Right ventricle myocardium superior (tissue), 1 donor: ENCODE measurements at regions not wholly inside any gene's neighbourhood (a gene's known extent, or its start where the extent isn't known, plus 50 kb on each side); places are given as distances from the start of the nearest gene placed in this dataset.

Experiments used
- ATAC-seq: fragments of 200-7000 bp; cut with Tn5 transposase; one replicate; pipeline ENCODE4 v1.9.1; 2020; ENCODE audit warnings: mild to moderate bottlenecking; ENCODE audit not compliant: poor library complexity
- DNase-seq: peaks from one replicate; pipeline ENCODE4 v3.0.0-alpha.2; 2020
- intact Hi-C: fragments of 100-400 bp; cut with DNase I; formaldehyde crosslinking; loops from one replicate; pipeline ENCODE4 v1.11.2; 2022
- donor health status: DM: no; HTN: yes; CAD: no; lungs with severe emphysema.

- intact Hi-C loops = no loop called here
These were observed 312.7 kb upstream of the CWC22 start for GRCh38 chr2:180319586-180320405.

DNA sequence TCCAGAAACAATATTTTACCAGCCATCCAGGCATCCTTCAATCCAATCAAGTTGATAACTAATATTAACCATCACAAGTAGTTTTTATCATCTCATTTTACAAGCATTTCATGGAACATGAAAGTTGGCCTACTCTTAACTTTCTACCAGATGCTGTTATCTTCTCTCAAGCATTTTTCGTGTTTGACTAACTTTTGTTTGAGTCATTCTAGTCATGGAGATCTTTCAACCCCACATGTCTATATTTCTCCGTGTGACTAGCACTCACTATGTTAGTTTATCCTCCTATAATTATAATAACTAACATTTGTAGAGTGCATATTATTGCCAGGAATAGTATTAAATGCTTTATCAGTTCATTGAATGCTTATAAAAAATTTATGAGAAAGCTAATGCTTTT is 307.0 kb upstream of the CWC22 start:
- DNase-seq (no peak), ATAC-seq (no peak)
- intact Hi-C loops = no loop called here

More at GRCh38 chr2:180319586-180320405, 312.7 kb upstream of the CWC22 start:
- DNase-seq = no peak
- no peak for ATAC-seq

GRCh38 chr2:180312542-180312941 is 305.4 kb upstream of the CWC22 start:
- ATAC-seq (no peak), DNase-seq (no peak)
- intact Hi-C loops = no loop called here

- intact Hi-C loops = no loop called here
- no peak for DNase-seq
- ATAC-seq = no peak
These were observed 300.0 kb upstream of the CWC22 start for GRCh38 chr2:180307096-180307495.

DNA sequence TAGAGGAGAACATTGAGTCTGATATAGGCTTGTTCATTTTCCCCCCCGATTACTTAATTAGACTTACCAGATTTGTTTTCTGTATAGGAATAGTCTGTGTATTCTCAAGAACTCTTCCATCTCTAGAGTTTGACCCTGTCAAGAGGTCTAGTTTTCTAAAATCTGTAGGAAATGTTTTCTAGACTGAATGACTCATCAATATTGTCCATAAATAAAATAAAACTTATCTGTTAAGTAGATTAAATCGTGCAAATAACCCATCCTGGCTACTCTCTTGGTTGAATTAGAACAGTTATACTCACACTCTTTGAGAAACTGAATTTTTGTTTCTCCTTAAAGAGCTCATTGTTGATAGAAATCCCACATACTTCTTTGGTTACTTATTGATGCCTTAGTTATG is 299.2 kb upstream of the CWC22 start:
- no peak for ATAC-seq
- intact Hi-C loops = no loop called here

DNA sequence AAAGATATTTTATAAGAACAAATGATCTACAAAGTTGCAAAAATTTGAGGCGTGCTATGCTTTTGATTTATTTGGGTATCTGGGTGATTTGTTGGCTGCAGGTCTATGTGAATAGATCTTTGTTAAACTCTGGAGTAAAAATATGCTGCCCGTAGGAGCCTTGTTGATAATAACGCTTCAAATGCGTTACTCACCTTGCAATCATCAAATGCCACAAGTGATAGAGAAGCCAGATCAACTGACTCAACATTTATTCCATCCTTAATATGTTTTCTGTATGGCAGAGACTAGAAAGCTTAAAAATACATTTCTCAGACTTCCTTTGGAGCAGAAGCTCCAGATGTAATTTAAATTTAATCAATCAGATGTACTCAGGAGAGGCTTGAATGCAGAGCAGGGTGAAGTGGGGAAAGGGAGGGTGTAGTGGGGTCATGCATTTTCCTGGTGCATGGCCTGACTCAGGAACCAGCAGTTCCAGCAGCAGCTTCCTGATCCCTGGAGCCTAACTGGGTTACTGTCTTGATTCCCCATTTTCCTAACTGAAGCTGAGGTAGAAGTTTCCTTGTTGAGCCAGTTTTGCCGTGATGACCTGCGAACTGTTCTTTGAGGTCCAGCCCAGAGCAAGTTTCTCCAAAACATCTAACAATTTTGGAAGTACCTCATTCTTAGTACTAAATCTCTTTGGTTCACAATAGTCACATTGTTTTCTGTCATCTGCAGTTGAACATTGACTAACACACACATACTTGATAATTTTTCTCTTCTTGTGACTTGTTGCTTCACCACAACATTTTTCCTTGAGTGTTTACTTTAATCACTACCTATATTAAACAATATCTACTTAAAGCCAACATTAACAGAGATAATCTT is 284.7 kb upstream of the CWC22 start:
- no peak for ATAC-seq
- DNase-seq = no peak
- intact Hi-C loops = no loop called here

More for the DNA sequence above, 299.2 kb upstream of the CWC22 start:
- no peak for DNase-seq

- intact Hi-C loops = no loop called here
- DNase-seq (no peak), ATAC-seq (no peak)
These were observed 284.0 kb upstream of the CWC22 start for GRCh38 chr2:180291060-180291459.

DNA sequence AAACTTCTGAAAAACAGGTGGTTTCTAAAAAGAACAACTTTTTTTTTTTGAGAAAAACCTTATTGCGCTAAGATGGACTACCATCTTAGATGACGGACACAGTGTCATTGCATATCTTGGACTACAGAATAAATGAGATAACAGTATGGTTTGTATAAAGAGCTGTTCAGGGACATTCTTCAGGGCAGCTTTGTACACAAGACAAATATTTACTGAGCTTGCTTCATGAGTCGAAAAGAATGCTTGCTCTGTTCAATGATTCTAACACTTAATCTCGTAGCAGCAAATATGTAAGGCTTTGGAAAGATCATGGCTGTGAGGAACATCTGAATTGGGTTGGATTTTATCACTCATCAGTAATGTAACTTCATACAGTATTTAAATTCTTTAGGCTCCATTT is 282.5 kb upstream of the CWC22 start:
- DNase-seq = no peak
- no peak for ATAC-seq
- intact Hi-C loops = no loop called here

- ATAC-seq (no peak), DNase-seq (no peak)
- intact Hi-C loops = no loop called here
These were observed 272.5 kb upstream of the CWC22 start for GRCh38 chr2:180279581-180279980.

DNA sequence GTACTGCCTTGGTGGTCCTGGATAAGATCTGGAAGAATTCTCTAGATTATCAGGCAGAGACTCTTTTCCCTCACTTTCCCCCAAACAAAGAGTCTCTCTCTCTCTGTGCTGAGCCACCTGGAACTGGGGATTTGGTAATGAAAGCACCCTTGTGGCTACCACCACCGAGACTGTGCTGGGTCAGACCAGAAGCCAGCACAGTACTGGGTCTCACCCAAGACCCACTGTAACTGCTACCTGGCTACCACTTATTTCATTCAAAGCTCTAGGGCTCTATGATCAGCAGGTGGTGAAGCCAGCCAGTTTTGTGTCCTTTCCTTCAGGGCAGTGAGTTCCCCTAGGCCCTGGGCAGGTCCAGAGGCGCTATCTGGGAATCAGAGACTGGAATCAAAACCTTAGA is 269.6 kb upstream of the CWC22 start:
- intact Hi-C loops = no loop called here
- DNase-seq (no peak), ATAC-seq (no peak)

DNA sequence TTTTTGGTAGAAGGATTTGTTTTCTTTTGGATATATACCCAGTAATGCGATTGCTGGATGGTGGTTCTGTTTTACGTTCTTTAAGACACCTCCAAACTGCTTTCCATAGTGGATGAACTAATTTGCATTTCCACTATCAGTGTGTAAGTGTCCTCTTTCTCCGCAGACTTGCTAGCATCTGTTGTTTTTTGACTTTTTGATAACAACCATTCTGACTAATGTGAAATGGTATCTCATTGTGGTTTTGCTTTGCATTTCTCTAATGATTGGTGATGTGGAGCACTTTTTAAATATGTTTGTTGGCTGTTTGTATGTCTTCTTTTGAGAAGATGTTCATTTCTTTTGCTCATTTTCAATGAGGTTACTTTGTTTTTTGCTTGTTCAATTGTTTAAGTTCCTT is 260.9 kb upstream of the CWC22 start:
- DNase-seq (no peak), ATAC-seq (no peak)
- intact Hi-C loops = no loop called here

DNA sequence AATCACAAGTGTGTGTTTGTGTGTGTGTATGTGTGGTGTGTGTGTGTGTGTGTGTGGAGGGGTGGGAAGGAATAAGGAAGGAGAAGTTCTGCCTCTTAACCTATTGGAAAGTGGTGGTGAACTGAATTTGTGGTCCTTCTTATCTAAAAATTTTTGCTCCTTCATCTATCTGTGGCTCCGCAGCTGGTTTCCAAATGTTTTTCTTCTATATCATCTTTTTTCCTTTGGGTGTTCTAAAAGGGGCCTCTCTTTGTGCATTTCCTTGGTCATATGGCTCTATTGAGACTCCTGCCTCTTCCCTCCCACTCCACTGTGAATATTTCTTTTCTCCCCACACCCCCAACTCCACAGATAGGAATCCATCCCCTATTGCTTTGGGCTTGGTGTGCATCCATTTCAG is 254.9 kb upstream of the CWC22 start:
- intact Hi-C loops = no loop called here
- ATAC-seq = no peak
- DNase-seq = no peak

DNA sequence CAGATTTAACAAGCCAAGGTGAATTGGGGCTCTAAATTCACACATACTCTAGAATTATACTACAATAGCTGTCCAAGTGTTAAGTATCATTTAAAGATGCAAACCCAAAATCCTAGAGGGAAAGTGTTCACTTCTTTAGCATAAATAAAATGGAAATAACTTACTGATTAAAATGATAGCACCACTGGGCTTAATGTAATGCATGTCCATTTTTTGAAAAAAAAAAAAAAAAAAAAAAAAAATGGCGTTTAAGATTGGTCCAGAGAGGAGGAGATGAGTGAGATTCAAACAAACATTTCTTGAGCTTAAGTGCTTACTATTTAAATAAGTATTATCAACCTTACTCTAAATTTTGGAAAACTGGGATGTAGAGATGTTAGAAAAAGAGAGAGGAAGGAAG is 251.5 kb upstream of the CWC22 start:
- intact Hi-C loops = no loop called here
- ATAC-seq (no peak), DNase-seq (no peak)

DNA sequence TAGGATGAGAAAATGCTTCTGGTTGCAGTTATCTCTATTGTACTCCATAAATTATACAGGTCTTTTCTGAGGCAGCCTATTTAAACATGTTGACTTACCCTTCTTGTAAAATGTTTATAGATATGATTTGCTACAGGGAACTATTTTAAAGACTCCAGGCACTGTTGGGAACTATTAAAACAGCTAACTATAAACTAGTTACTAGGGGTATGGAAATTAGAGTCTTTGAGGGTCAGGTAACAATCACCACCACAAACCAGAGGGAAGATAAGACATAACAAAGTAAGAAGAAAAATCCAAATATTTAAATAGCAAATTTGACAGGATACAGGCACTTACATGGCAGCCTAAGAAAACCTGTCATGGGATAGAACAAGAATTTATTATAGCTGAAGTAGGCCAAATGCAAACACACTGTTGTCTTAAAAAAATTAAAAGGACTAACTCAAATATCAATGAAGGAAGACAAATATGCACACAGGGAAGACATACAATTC is 251.0 kb upstream of the CWC22 start:
- ATAC-seq = no peak
- intact Hi-C loops = no loop called here
- DNase-seq = no peak

DNA sequence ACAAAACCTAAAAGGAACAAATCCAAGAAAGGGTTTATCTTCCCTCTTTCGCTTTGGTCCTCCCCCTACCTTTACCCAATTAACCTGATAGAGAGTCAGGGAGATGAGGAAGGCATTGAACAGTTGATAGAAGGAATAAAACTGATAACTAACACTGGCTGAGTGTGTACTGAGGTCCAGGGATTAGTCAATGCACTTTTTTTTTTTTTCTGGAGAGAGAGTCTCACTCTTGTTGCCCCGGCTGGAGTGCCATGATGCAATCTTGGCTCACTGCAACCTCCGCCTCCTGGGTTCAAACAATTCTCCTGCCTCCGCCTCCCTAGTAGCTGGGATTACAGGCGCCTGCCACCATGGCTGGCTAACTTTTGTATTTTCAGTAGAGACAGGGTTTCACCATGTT is 250.2 kb upstream of the CWC22 start:
- intact Hi-C loops = no loop called here
- DNase-seq (no peak), ATAC-seq (no peak)

DNA sequence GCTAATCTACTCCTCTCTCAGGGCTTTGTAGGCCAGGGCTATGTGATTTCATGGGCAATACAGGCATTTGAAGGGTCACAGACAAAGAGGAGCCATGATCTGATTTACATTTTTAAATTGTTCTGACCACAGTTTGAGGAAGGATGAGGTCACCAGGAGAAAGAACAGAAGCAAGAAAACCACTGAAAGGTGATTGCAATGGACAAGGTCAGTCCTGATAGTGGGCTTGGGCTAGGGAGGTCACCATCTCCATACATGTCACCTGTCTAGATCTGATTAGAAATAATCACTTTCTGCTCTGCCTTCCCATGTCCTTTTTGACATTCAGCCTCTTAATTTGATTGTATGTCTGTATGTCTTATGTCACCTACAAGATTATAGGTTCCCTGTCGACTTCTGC is 248.9 kb upstream of the CWC22 start:
- DNase-seq = no peak
- ATAC-seq = no peak

GRCh38 chr2:180254872-180255271 is 247.8 kb upstream of the CWC22 start:
- ATAC-seq (no peak), DNase-seq (no peak)
- intact Hi-C loops = no loop called here

More for the DNA sequence above, 248.9 kb upstream of the CWC22 start:
- intact Hi-C loops = no loop called here

DNA sequence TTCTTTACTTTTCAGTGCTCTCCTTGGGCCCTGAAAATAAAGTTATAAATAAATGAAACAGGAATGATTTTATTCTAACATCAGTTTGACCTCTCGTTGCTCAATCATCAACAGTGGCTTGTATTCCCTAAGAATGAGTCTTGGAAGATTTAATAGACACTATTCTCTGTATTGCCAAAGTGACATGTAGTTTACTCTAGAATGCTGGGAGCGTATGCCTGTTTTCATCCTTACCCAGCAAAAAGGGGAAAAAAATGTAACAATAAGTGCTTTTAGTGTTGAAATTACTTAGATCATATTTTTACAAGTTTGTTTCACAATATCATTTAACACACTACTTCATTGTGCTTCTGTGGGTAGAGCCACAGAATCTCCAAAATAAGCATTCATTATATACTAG is 240.6 kb upstream of the CWC22 start:
- ATAC-seq (peak; percentile 73), DNase-seq (no peak)
- intact Hi-C loops = no loop called here

DNA sequence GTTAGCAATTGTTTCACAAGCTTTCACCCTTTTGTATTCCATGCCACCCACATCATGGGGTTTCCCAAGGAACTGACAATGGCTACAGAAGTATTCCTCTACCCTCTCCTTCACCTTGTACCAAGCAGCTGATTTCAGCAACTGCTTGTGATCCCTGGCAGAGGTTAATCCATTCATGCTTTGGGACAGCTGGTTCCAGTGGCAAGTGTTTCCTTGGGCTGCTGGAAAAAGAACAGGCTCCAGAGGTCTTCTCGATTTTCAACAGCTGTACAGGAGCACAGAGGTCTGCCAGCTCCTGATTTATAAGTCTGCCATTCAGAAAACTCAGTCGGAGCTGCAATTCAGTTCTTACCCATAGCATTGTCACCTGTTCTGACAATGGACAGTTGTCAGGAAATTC is 239.2 kb upstream of the CWC22 start:
- no peak for DNase-seq
- intact Hi-C loops = no loop called here
- no peak for ATAC-seq

DNA sequence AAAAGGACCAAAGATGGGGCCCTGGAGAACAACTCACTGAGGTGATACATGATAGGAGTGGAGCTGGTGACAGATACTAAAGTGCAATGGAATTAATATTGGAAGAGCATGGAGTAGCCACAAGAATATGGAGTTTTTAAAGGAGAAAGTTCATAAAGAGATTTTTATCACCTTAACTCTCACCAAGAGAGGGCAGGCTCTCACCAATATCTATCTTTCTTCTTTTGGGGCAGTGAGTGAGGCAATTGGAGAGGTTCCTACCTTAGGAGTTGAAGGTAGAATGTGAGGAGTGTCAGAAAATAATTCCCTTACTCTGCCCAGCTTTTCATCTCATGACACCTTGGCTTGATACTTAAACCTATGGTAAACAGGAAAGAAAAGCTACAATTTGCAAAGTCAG is 233.7 kb upstream of the CWC22 start:
- no peak for DNase-seq
- intact Hi-C loops = no loop called here
- ATAC-seq = no peak
